BE2C (cell line): ENCODE measurements at regions not wholly inside any gene's neighbourhood (a gene's known extent, or its start where the extent isn't known, plus 50 kb on each side); places are given as distances from the start of the nearest gene placed in this dataset.

ENCODE experiments used
- DNase-seq: peaks from one replicate; pipeline ENCODE4 v3.0.0-alpha.2; 2020
- H3K27me3 ChIP-seq: fragments of 250-450 bp; sonication (Bioruptor Pico); 2 replicates; pipeline ENCODE4 v1.5.1; 2020; ENCODE audit warnings: mild to moderate bottlenecking
- H3K36me3 ChIP-seq: fragments of 250-450 bp; sonication (Bioruptor Pico); 2 replicates; pipeline ENCODE4 v1.5.1; 2020; ENCODE audit warnings: mild to moderate bottlenecking
- H3K4me1 ChIP-seq: fragments of 250-450 bp; sonication (Bioruptor Pico); 2 replicates; pipeline ENCODE4 v1.5.1; 2020
- H3K4me3 ChIP-seq: 2 replicates; pipeline ENCODE4 v1.5.1; 2011; ENCODE audit warnings: low read depth, low read length
- H3K9me3 ChIP-seq: fragments of 250-450 bp; sonication (Bioruptor Pico); 2 replicates; pipeline ENCODE4 v1.5.1; 2020
- CTCF ChIP-seq: IDR thresholded peaks from 2 replicates; pipeline ENCODE4 v1.5.1; 2012; ENCODE audit warnings: mild to moderate bottlenecking, low read depth, low read length

GRCh38 chr4:58809366-58809765, 1699.2 kb upstream of the IGFBP7 start:
- Histone ChIP-seq H3K36me3 (no peaks in the 10 kb centered on the region), H3K4me1 (no peaks in the 10 kb centered on the region), H3K4me3 (no peak overlapping the region), H3K27me3 (no peaks in the 10 kb centered on the region), H3K9me3 (no peaks in the 10 kb centered on the region)
- no peak for DNase-seq
- no peak for TF ChIP-seq CTCF

GRCh38 chr4:58808817-58809216, 1698.6 kb upstream of the IGFBP7 start:
- H3K4me1 ChIP-seq = no peaks in the 10 kb centered on the region
- DNase-seq = no peak
- no peak for TF ChIP-seq CTCF

GRCh38 chr4:58807843-58808615, 1697.8 kb upstream of the IGFBP7 start:
- no peak for TF ChIP-seq CTCF
- no peak overlapping the region for H3K4me3 ChIP-seq
- no peak for DNase-seq
- no peaks in the 10 kb centered on the region for H3K4me1 ChIP-seq
- H3K36me3 ChIP-seq = no peaks in the 10 kb centered on the region
- H3K27me3 ChIP-seq = no peaks in the 10 kb centered on the region
- no peaks in the 10 kb centered on the region for H3K9me3 ChIP-seq

More at GRCh38 chr4:58808817-58809216, 1698.6 kb upstream of the IGFBP7 start:
- H3K4me3 ChIP-seq = no peak overlapping the region
- H3K27me3 ChIP-seq = no peaks in the 10 kb centered on the region
- H3K36me3 ChIP-seq = no peaks in the 10 kb centered on the region
- no peaks in the 10 kb centered on the region for H3K9me3 ChIP-seq

- Histone ChIP-seq H3K27me3 (no peaks in the 10 kb centered on the region), H3K9me3 (no peaks in the 10 kb centered on the region), H3K4me3 (no peak overlapping the region), H3K36me3 (no peaks in the 10 kb centered on the region), H3K4me1 (no peaks in the 10 kb centered on the region)
- TF ChIP-seq CTCF = no peak
- no peak for DNase-seq
Observed at GRCh38 chr4:58776627-58777026, 1666.4 kb upstream of the IGFBP7 start.

GRCh38 chr4:58767598-58767997, 1657.4 kb upstream of the IGFBP7 start:
- no peak for TF ChIP-seq CTCF
- H3K4me3 ChIP-seq = no peak overlapping the region
- no peaks in the 10 kb centered on the region for H3K27me3 ChIP-seq
- H3K9me3 ChIP-seq = no peaks in the 10 kb centered on the region; the same call in 1 of the 2 replicates
- no peak for DNase-seq
- no peaks in the 10 kb centered on the region for H3K36me3 ChIP-seq
- H3K4me1 ChIP-seq = no peaks in the 10 kb centered on the region

- H3K4me3 ChIP-seq = no peak overlapping the region
- no peaks in the 10 kb centered on the region for H3K36me3 ChIP-seq
- TF ChIP-seq CTCF = no peak
- no peak for DNase-seq
- no peaks in the 10 kb centered on the region; the same call in 1 of the 2 replicates for H3K9me3 ChIP-seq
- H3K4me1 ChIP-seq = no peaks in the 10 kb centered on the region
- H3K27me3 ChIP-seq = no peaks in the 10 kb centered on the region
Observed at GRCh38 chr4:58766763-58767162, 1656.6 kb upstream of the IGFBP7 start.
